IPS-15b (cell line): ENCODE measurements at regions not wholly inside any gene's neighbourhood (a gene's known extent, or its start where the extent isn't known, plus 50 kb on each side); places are given as distances from the start of the nearest gene placed in this dataset.

ENCODE experiments used
- H3K27me3 ChIP-seq: one replicate; pipeline ENCODE4 v1.6.1; 2013; ENCODE audit warnings: low read length; ENCODE audit not compliant: control insufficient read depth, insufficient read depth
- H3K36me3 ChIP-seq: one replicate; pipeline ENCODE4 v1.6.1; 2013; ENCODE audit warnings: low read length; ENCODE audit not compliant: control insufficient read depth, insufficient read depth
- H3K4me1 ChIP-seq: one replicate; pipeline ENCODE4 v1.6.1; 2013; ENCODE audit warnings: mild to moderate bottlenecking, low read length; ENCODE audit not compliant: control insufficient read depth, insufficient read depth
- H3K4me3 ChIP-seq: one replicate; pipeline ENCODE4 v1.5.1; 2013; ENCODE audit warnings: low read depth, low read length
- H3K9ac ChIP-seq: one replicate; pipeline ENCODE4 v1.6.1; 2013; ENCODE audit warnings: low read depth, mild to moderate bottlenecking, low read length
- H3K9me3 ChIP-seq: one replicate; pipeline ENCODE4 v1.6.1; 2013; ENCODE audit warnings: mild to moderate bottlenecking, low read length; ENCODE audit not compliant: control insufficient read depth, insufficient read depth

DNA sequence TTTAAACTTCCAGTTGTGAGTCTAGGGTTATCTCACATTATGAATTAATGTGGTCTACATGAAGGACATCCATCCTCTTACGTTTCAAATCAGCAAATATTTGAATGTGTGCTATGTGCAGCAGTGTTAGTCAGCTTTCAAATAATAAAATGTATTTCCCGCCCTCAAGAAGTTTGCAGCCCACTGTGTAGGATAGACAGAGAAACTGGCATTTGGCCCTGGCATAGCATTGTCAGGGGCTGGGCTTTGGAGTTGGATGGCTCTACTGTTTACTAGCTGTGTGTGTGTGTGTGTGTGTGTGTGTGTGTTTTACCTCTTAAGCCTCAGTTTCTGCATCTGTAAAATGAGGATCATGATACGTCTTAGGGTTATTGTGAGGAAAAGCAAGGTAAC lies 400.5 kb upstream of the C2CD4B start:
- H3K9ac ChIP-seq: no peak overlapping the region
- no peaks in the 10 kb centered on the region for H3K27me3 ChIP-seq
- no peaks in the 10 kb centered on the region for H3K36me3 ChIP-seq
- H3K4me3 ChIP-seq: no peak overlapping the region
- no peaks in the 10 kb centered on the region for H3K4me1 ChIP-seq
- no peaks in the 10 kb centered on the region for H3K9me3 ChIP-seq

GRCh38 chr15:62566248-62566647 lies 401.2 kb upstream of the C2CD4B start:
- Histone ChIP-seq H3K4me1 (no peaks in the 10 kb centered on the region), H3K9me3 (no peaks in the 10 kb centered on the region), H3K4me3 (no peak overlapping the region), H3K27me3 (no peaks in the 10 kb centered on the region), H3K9ac (no peak overlapping the region), H3K36me3 (no peaks in the 10 kb centered on the region)

DNA sequence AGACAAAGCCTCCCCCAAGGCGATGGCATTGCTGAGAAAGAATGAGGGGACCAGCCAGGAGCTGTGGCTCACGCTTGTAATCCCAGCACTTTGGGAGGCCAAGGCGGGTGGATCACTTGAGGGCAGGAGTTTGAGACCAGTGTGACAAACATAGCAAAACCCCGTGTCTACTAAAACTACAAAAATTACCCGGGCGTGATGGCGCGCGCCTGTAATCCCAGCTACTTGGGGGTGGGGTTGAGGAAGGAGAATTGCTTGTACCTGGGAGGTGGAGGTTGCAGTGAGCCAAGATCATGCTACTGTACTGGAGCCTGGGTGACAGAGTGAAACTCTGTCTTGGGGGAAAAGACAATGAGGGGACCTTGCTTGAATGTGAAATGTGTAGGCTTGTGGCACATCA lies 402.4 kb upstream of the C2CD4B start:
- Histone ChIP-seq H3K9me3 (no peaks in the 10 kb centered on the region), H3K4me1 (peaks cover under 1% of the 10 kb centered on the region), H3K27me3 (no peaks in the 10 kb centered on the region), H3K4me3 (no peak overlapping the region), H3K9ac (no peak overlapping the region), H3K36me3 (no peaks in the 10 kb centered on the region)

GRCh38 chr15:62568004-62568403 lies 402.9 kb upstream of the C2CD4B start:
- Histone ChIP-seq H3K36me3 (no peaks in the 10 kb centered on the region), H3K27me3 (no peaks in the 10 kb centered on the region), H3K9me3 (no peaks in the 10 kb centered on the region), H3K4me1 (peaks cover 3% of the 10 kb centered on the region), H3K4me3 (no peak overlapping the region), H3K9ac (no peak overlapping the region)

GRCh38 chr15:62568702-62569101 lies 403.6 kb upstream of the C2CD4B start:
- no peaks in the 10 kb centered on the region for H3K9me3 ChIP-seq
- no peaks in the 10 kb centered on the region for H3K27me3 ChIP-seq
- H3K4me3 ChIP-seq: no peak overlapping the region
- H3K4me1 ChIP-seq: peaks cover 3% of the 10 kb centered on the region
- no peak overlapping the region for H3K9ac ChIP-seq
- no peaks in the 10 kb centered on the region for H3K36me3 ChIP-seq

- no peak overlapping the region for H3K4me3 ChIP-seq
Measured at GRCh38 chr15:62569460-62570404, 404.6 kb upstream of the C2CD4B start.

DNA sequence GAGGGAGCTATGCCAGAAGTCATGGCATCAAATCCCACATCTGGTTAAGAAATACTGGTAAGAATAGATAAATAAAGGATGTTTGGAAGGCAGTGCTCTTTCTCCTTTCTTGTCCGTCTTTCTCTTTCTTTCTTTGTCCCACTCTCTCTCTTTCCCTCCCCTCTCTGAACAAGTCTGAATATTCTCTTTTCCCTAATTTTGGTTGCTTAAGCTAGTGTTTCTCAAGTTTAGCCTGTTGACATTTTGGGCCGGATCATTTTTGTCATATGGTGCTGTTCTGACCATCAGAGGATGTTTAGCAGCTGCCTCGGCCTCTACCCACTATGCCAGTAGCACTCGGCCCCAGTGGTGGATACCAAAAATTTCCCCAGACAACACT lies 405.3 kb upstream of the C2CD4B start:
- Histone ChIP-seq H3K4me3 (no peak overlapping the region), H3K36me3 (no peaks in the 10 kb centered on the region), H3K4me1 (peaks cover 3% of the 10 kb centered on the region), H3K9me3 (no peaks in the 10 kb centered on the region), H3K27me3 (no peaks in the 10 kb centered on the region), H3K9ac (no peak overlapping the region)

More at GRCh38 chr15:62569460-62570404, 404.6 kb upstream of the C2CD4B start:
- H3K4me1 ChIP-seq: peaks cover 3% of the 10 kb centered on the region
- no peak overlapping the region for H3K9ac ChIP-seq
- H3K9me3 ChIP-seq: no peaks in the 10 kb centered on the region
- no peaks in the 10 kb centered on the region for H3K27me3 ChIP-seq
- no peaks in the 10 kb centered on the region for H3K36me3 ChIP-seq

DNA sequence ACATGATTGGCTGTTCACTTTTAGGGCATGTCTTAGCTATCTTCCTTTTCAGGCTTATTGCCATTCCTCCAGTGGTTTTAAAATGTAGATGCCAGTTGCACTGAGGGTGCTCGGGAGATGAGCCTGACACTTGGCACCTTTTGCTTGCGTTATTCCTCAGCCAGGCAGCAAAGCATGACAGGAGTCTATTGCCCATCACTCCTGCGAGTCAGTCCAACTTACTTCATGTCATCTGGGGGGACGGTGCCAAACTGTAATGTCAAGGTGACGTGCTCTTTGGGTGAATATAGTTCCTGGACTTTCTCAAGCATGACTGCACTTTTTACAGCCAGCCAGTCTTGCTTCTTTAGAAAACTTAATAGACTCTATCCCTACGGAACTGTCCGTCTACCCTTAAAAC lies 406.0 kb upstream of the C2CD4B start:
- H3K4me3 ChIP-seq: no peak overlapping the region

GRCh38 chr15:62572797-62573196 lies 407.7 kb upstream of the C2CD4B start:
- Histone ChIP-seq H3K9ac (no peak overlapping the region), H3K4me3 (no peak overlapping the region), H3K27me3 (no peaks in the 10 kb centered on the region), H3K4me1 (peaks cover 3% of the 10 kb centered on the region), H3K9me3 (no peaks in the 10 kb centered on the region), H3K36me3 (no peaks in the 10 kb centered on the region)

More for the DNA sequence above, 406.0 kb upstream of the C2CD4B start:
- H3K9ac ChIP-seq: no peak overlapping the region
- no peaks in the 10 kb centered on the region for H3K27me3 ChIP-seq
- peaks cover 3% of the 10 kb centered on the region for H3K4me1 ChIP-seq
- no peaks in the 10 kb centered on the region for H3K9me3 ChIP-seq
- H3K36me3 ChIP-seq: no peaks in the 10 kb centered on the region

- Histone ChIP-seq H3K9me3 (no peaks in the 10 kb centered on the region), H3K36me3 (no peaks in the 10 kb centered on the region), H3K4me3 (no peak overlapping the region), H3K27me3 (no peaks in the 10 kb centered on the region), H3K9ac (no peak overlapping the region), H3K4me1 (peaks cover 3% of the 10 kb centered on the region)
Measured at GRCh38 chr15:62573876-62574275, 408.8 kb upstream of the C2CD4B start.

DNA sequence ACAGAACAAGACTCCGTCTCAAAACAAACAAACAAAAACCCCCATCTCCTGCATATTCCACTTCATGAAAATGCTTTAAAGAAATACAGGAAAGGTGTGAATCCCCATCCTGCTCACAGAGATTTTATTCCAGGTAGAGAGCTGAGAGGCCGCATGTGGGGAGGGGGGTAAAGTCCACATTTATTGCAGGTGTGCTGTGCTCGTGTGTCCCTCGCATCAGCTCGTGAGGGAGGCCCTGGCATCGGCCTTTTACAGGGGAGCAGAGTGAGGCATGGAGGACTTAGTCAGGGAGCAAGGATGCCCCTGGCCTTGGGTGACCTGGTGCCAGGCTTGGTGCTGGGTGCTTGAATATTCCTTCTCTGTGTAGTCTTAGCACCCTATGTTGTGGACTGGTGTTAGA lies 413.5 kb upstream of the C2CD4B start:
- Histone ChIP-seq H3K27me3 (no peaks in the 10 kb centered on the region), H3K36me3 (no peaks in the 10 kb centered on the region), H3K9ac (no peak overlapping the region), H3K4me1 (no peaks in the 10 kb centered on the region), H3K9me3 (no peaks in the 10 kb centered on the region), H3K4me3 (no peak overlapping the region)

DNA sequence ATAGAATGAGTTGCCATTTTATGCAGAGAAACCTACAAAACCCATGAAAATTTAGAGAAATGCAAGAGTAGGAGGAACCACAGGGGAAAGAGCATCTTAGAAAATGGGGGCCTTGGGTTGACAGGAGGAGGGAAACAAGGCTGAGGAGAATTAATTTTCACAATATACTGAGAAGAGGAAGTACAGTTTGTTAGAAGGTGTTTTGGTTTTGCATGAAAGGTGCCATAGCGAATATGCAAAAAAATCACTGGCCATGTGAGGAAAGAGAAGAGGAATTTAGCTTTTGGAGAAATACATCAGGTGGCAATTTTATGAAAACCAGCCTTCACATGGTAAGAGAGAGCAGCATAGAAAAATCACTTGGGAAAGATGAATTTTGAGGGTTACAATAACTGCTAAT lies 413.9 kb upstream of the C2CD4B start:
- no peak overlapping the region for H3K9ac ChIP-seq
- no peaks in the 10 kb centered on the region for H3K9me3 ChIP-seq
- H3K4me3 ChIP-seq: no peak overlapping the region
- no peaks in the 10 kb centered on the region for H3K27me3 ChIP-seq
- H3K4me1 ChIP-seq: peaks cover 2% of the 10 kb centered on the region
- no peaks in the 10 kb centered on the region for H3K36me3 ChIP-seq
